Thoracic aorta (tissue), 2 donors: ENCODE measurements at regions not wholly inside any gene's neighbourhood (a gene's known extent, or its start where the extent isn't known, plus 50 kb on each side); places are given as distances from the start of the nearest gene placed in this dataset.
A peak's percentile ranks its signal among the peaks of the same experiment; 100 is the strongest.

Source experiments
- ATAC-seq: fragments of 150-250 bp; one replicate; pipeline ENCODE4 v1.8.0; 2017; ENCODE audit warnings: low read depth; ENCODE audit not compliant: insufficient number of reproducible peaks, low FRiP score
- DNase-seq: peaks from one replicate; pipeline ENCODE4 v3.0.0-alpha.2; 2020; ENCODE audit warnings: low spot score
- H3K27ac ChIP-seq, 2 donors: fragments of 200-600 bp; sonication (generic); 1 replicate in 1 of 2; 2 replicates in 1 of 2; pipeline ENCODE4 v1.5.1; 2016; ENCODE audit warnings: mild to moderate bottlenecking in 2 of 2, moderate library complexity in 2 of 2
- H3K27me3 ChIP-seq: fragments of 200-600 bp; sonication (generic); replicated peaks from 2 replicates; pipeline ENCODE4 v1.6.0; 2016; ENCODE audit warnings: mild to moderate bottlenecking; ENCODE audit not compliant: insufficient read depth
- H3K36me3 ChIP-seq: fragments of 200-600 bp; sonication (generic); one replicate; pipeline ENCODE4 v1.5.1; 2016
- H3K4me1 ChIP-seq, 2 donors: fragments of 200-600 bp; sonication (generic); 1 replicate in 1 of 2; 2 replicates in 1 of 2; pipeline versions ENCODE4 v1.5.1 to v1.6.0; 2016; ENCODE audit warnings: low read depth in 2 of 2, mild to moderate bottlenecking in 1 of 2; ENCODE audit not compliant: control insufficient read depth in 1 of 2
- H3K4me3 ChIP-seq: fragments of 200-600 bp; sonication (generic); 2 replicates; pipeline ENCODE4 v1.5.1; 2016; ENCODE audit warnings: mild to moderate bottlenecking
- H3K9me3 ChIP-seq: fragments of 200-600 bp; sonication (generic); 2 replicates; pipeline ENCODE4 v1.5.1; 2016
- TF ChIP-seq, protein P1 (sequence below): fragments of 200-600 bp; sonication (generic); IDR thresholded peaks from one replicate; pipeline ENCODE4 v1.5.1; 2019; ENCODE audit warnings: antibody characterized with exemption

DNA sequence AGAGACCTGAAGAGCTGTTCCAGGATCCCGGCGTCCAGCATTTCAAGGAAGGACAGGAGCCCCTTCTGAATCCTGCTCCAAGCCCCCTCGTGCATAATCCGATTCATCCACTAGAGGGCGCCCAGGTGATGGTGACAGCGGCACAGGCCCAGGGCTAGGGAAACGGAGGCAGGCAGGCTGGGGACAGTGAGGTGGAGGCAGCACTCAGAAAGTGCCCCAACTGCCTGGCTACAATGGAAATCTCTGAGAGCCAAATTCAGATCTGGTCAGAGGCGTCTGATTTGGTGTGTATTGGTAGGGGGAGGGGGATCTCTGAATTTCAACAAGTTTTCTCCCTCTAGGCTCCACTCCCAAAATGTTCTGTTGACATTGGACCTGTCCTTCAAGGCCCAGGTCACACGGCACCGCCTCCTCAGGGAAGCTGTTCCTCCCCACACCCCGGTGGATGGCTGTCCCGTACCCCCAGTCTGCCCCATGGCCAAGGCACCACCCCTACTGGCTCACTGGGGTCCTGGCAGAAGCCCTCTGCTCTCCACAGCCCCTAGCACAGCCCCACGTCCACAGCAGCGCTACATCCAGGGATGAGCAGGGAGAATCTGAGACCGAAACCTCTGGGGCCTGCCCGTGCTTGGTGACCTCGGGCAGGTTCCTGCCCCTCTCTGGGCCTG, 142.9 kb downstream of the CRYBB2 start:
- Histone ChIP-seq H3K9me3 (no peaks in the 10 kb centered on the region), H3K27me3 (no peaks in the 10 kb centered on the region), H3K27ac (peak overlapping the region; percentile 35 to 63), H3K36me3 (peaks cover 14% of the 10 kb centered on the region), H3K4me1 (peaks cover 3 to 29% of the 10 kb centered on the region in 2 donors), H3K4me3 (no peak overlapping the region)
- ATAC-seq (no peak), DNase-seq (peak; percentile 52)
- TF ChIP-seq, protein P1, sequence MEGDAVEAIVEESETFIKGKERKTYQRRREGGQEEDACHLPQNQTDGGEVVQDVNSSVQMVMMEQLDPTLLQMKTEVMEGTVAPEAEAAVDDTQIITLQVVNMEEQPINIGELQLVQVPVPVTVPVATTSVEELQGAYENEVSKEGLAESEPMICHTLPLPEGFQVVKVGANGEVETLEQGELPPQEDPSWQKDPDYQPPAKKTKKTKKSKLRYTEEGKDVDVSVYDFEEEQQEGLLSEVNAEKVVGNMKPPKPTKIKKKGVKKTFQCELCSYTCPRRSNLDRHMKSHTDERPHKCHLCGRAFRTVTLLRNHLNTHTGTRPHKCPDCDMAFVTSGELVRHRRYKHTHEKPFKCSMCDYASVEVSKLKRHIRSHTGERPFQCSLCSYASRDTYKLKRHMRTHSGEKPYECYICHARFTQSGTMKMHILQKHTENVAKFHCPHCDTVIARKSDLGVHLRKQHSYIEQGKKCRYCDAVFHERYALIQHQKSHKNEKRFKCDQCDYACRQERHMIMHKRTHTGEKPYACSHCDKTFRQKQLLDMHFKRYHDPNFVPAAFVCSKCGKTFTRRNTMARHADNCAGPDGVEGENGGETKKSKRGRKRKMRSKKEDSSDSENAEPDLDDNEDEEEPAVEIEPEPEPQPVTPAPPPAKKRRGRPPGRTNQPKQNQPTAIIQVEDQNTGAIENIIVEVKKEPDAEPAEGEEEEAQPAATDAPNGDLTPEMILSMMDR = peak; percentile 88

DNA sequence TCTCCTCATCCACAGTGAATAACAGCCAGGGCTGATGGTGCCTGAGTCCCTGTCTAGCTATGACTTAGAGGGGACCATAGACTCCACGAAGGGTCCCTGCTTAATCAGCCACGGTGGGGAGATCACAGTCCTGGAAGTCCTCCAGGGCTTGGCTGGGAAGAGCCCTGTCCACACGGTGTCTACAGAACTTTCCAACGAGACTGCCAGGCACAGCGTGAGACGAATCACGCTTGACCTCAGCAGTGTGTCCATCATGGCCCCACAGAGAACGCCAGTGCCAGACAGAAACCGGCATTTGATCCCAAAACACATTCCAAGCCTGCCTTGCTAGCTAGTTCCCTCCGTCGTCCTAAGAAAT, 143.4 kb downstream of the CRYBB2 start:
- ATAC-seq = no peak

DNA sequence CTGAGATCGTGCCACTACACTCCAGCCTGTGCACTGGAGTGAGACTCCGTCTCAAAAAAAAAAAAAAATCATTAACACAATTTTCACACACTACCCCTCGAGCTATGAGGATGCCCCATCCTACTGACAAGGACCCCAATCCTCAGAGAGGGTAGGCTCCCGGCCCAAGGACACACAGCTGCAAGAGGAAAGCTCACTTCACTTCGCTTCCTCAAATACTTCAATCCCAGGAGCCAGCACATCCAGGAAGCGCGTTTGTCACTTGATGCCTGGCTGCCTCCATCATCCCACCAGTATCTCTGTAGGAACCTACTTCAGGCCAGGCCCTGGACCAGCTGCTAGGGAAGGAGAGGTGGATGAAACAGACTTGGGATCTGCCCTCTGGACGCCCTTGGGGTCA, 144.0 kb downstream of the CRYBB2 start:
- no peak for ATAC-seq
- Histone ChIP-seq H3K4me3 (no peak overlapping the region), H3K27ac (peak overlapping the region; percentile 35 to 63), H3K4me1 (peaks cover 3 to 29% of the 10 kb centered on the region in 2 donors), H3K36me3 (peaks cover 10% of the 10 kb centered on the region), H3K9me3 (no peaks in the 10 kb centered on the region), H3K27me3 (no peaks in the 10 kb centered on the region)
- DNase-seq = no peak
- TF ChIP-seq, protein P1 = no peak

More for the DNA sequence above, 143.4 kb downstream of the CRYBB2 start:
- Histone ChIP-seq H3K36me3 (peaks cover 10% of the 10 kb centered on the region), H3K27ac (peak overlapping the region; percentile 35 to 63), H3K9me3 (no peaks in the 10 kb centered on the region), H3K27me3 (no peaks in the 10 kb centered on the region), H3K4me1 (peaks cover 3 to 29% of the 10 kb centered on the region in 2 donors), H3K4me3 (no peak overlapping the region)
- TF ChIP-seq, protein P1 = no peak
- no peak for DNase-seq

- no peak overlapping the region for H3K27ac ChIP-seq
- DNase-seq (no peak), ATAC-seq (no peak)
- H3K36me3 ChIP-seq = peaks cover 7% of the 10 kb centered on the region
- peaks cover 3 to 29% of the 10 kb centered on the region in 2 donors for H3K4me1 ChIP-seq
- no peak overlapping the region for H3K4me3 ChIP-seq
- TF ChIP-seq, protein P1 = no peak
- H3K9me3 ChIP-seq = no peaks in the 10 kb centered on the region
- H3K27me3 ChIP-seq = no peaks in the 10 kb centered on the region
Observed at GRCh38 chr22:25364281-25364680, 144.8 kb downstream of the CRYBB2 start.

- peaks cover 2% of the 10 kb centered on the region for H3K36me3 ChIP-seq
- no peak for DNase-seq
- TF ChIP-seq, protein P1 = no peak
- no peak for ATAC-seq
- H3K9me3 ChIP-seq = no peaks in the 10 kb centered on the region
- no peaks in the 10 kb centered on the region for H3K27me3 ChIP-seq
- H3K27ac ChIP-seq = no peak overlapping the region
- H3K4me1 ChIP-seq = peaks cover 3 to 29% of the 10 kb centered on the region in 2 donors
- no peak overlapping the region for H3K4me3 ChIP-seq
Observed at GRCh38 chr22:25364736-25365241, 145.3 kb downstream of the CRYBB2 start.
